ENCODE measurements at regions not wholly inside any gene's neighbourhood (a gene's known extent, or its start where the extent isn't known, plus 50 kb on each side); places are given as distances from the start of the nearest gene placed in this dataset.

GRCh38 chr11:134905517-134905916, 493.5 kb upstream of the B3GAT1 start:
- DNase-seq = no peak

DNA sequence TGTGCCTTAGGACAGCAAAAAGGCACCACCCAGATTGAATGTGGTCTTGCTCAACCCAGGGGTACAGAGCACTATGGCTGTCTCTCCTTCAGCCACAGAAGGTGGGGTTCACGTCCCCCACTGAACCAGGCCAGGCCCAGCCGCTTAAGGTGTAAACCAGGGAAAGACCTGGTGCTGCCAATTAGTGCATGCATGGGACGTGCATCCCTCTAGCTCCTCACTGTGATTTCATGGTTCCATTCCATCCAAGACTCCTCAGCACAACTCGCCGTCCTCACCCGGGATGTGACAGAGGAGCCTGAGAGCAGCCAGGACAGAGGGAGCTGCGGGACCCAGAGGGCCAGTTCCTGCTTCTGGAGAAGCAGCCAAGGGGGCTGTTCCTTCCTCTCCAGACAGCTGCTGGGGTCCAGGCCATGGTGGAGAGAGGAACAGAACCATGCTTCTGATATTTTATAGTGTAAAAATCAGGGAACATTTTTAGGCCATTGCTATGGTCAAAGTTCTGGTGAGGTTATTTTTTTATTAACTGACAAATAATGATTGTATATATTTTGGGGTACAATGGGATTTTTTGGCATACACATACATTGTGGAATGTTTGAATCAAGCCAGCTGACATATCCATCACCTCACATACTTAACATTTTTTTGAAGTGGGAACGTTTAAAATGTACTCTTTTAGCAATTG, 492.2 kb upstream of the B3GAT1 start:
- DNase-seq = no peak

- DNase-seq = no peak
Measured at GRCh38 chr11:134901955-134902918, 490.2 kb upstream of the B3GAT1 start.

- no peak for DNase-seq
Measured at GRCh38 chr11:134901542-134901941, 489.5 kb upstream of the B3GAT1 start.

GRCh38 chr11:134893810-134894685, 482.0 kb upstream of the B3GAT1 start:
- no peak for DNase-seq

- DNase-seq = no peak
Measured at GRCh38 chr11:134890446-134890845, 478.4 kb upstream of the B3GAT1 start.

DNA sequence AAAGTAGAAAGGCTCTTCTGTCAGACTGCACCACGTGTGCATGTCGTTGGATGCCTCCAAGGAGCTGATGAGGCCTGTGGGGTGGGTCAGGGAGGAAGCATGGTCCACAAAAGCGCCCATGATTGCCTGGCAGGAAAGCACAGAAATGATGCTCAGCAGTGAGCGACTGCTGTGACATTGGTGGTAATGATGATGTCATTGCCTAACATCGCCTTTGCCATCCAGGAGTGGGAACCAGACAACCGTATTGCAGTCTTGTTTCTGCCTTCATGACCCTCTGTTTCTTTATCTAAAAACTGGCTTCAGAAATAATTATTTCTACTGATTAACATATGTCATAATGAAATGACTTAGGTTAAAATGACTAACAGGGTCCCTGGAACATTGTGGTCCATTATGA, 477.8 kb upstream of the B3GAT1 start:
- no peak for DNase-seq

DNA sequence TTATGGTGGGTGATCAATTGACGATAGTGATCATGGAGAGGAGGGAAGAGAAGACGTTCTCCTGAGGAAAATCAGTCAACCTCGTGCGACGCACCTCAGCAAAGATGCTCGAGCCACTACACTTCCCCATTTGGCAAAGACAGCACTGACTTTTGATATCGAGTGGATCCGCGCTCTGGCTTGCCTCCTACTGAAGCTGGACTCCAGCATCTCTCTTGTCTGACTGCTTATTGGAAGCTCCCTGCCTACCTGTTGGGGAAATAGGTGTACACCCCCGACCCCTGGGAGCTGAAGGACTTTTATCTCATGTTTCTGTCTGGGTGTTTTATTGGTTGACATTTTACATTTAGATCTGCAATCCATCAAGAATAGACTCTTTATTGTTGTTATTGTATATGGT, 476.8 kb upstream of the B3GAT1 start:
- no peak for DNase-seq

GRCh38 chr11:134887896-134888295, 475.9 kb upstream of the B3GAT1 start:
- DNase-seq = no peak

- no peak for DNase-seq
Measured at GRCh38 chr11:134883484-134883883, 471.4 kb upstream of the B3GAT1 start.

- no peak for DNase-seq
Measured at GRCh38 chr11:134882671-134883297, 470.7 kb upstream of the B3GAT1 start.

GRCh38 chr11:134882141-134882540, 470.1 kb upstream of the B3GAT1 start:
- DNase-seq = no peak

DNA sequence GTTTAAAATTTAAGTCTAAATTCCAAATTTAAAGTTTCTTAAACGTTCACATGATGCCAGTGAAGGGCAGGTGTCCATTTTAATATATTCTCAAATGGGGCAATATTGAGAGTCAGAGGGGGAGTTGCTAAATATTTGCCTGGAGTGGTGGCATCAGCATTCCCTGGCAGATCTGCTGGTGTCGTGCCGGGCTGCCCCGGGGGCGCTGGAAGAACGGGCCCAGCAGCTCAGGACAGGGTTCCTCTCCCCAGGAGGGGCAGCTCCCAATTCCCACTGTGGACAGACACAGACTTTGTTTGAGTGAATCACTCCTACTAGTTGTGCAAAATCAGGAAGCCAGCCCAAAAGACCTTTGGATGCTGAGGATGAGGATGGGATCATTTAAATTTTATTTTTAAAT, 468.7 kb upstream of the B3GAT1 start:
- DNase-seq = no peak

GRCh38 chr11:134879931-134880330, 467.9 kb upstream of the B3GAT1 start:
- no peak for DNase-seq

GRCh38 chr11:134879341-134879740, 467.3 kb upstream of the B3GAT1 start:
- DNase-seq = no peak

DNA sequence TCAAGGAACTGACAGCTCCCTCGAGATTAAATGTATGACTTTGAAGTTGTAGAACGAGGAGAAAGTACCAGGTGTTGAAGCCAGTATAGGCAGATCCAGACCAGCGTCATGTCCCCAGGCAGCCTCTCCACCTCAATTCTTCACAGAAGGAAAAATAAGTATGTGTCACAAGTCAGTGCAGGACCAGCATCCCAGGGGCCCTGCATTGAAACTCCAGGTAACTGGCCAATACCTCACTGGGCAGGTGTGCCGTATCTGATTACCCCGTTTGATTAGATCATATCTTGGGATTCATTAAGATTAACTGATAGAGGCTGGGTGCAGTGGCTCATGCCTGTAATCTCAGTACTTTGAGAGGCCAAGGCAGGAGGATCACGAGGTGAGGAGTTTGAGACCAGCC, 466.7 kb upstream of the B3GAT1 start:
- DNase-seq = no peak

DNA sequence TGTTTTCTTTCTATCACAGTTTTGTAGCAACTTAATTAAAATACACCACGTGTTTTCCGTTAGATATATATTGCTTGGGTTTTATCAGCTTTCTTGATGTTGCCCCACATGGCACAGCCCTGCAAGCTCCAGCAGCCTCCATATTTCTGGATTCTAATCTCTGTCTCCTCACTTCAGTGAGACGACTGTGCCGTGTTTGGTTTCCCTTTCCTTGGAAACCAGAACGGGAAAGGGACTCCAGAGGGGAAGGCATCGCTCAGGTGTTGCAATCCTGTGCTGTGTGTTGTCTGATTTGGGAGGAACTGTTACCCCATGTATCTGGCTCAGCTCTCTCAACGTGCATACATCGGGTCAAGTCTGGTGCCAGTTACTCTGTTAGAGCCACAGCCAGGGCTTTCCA, 464.2 kb upstream of the B3GAT1 start:
- DNase-seq = no peak

DNA sequence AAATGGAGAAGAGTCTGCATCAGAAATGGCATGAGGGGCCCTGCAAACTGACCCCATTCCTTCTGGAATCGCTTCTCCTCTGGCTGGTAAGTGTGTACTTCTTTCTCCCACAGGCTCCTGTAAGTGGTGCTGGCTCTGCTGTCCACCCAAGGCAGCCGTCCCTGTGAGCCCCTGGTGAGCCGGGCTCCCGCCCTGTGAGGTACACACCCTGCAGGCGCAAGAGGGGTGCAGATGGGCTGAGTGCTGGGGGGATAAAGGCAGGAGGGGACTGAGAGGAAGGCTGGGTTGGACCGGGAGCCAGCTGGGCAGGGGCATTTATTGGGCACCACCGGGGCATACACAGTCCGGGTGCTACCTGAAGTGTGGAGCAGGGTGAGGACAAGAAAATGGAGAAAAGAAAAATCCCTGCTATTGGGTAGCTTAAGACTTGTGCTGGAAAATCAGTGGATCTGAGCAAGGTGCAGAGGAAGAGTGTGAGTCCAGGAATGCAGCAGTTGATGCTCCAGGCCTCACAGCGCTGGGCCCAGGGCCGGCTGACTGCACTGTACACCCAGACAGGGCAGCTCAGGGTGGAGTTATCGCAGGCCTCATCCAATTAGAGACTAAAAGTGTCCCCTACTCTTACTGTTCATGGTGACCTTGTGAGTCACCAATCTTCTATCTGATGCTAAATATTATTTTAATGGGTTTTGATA, 455.1 kb upstream of the B3GAT1 start:
- DNase-seq = no peak

DNA sequence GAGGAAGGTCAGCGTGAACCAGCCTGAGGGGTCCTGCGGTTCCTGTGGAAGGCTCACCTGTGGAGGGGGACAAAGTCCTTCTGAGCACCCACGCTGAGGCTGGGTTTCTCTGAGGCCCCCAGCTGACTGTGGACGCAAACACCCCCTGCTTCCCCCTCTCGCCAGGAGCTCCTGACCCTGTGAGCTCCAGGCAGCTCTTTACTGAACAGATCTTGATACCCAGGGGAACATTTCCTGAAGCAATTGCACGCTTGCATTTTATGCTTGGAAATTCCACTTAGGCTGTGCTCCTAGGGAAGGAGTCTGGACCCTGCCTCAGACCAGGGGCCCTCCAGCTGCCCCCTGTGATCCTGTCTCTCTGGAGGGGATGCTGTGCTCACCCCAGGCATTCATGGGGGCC, 454.2 kb upstream of the B3GAT1 start:
- no peak for DNase-seq

- DNase-seq = no peak
Measured at GRCh38 chr11:134864968-134865305, 452.9 kb upstream of the B3GAT1 start.

DNA sequence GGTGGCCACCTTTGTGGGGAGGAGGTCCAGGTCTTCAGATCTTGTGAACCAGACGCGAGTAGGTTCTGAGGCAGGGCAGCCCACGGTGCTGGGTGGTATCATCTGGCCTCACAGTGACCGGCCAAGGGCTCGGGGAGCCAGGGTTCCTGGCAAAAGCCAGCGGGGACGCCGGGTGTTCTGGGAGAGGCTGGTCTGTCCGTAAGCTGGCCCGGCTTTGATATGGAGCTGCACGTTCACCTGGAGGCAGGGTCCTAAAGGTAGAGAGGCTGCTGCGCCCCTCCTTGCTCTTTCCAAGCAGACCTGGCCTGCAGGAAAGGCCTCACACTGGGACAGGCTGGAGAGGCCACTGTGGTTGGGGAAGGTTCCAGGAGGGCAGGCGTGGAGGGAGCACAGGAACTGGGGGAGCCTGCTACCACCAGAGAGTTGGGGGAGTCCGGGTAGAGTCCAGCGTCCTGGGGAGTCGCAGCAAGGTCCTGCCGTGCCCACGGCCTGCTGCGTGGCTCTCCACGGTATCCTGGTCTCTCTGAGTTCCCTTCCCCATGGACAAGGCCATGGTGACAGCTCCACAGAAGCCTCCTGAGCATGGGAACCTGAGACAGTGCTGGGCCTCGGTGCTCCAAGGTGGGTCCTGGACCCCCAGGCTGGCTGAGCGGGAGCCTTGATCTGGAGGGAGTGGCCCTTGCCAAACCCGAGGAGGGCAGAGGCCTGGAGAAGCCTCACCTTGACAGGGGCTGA, 452.4 kb upstream of the B3GAT1 start:
- no peak for DNase-seq

- DNase-seq = no peak
Measured at GRCh38 chr11:134863294-134863693, 451.3 kb upstream of the B3GAT1 start.
